MM.1S (cell line): ENCODE measurements at regions not wholly inside any gene's neighbourhood (a gene's known extent, or its start where the extent isn't known, plus 50 kb on each side); places are given as distances from the start of the nearest gene placed in this dataset.

Experiments
- DNase-seq: peaks from one replicate; pipeline ENCODE4 v3.0.0-alpha.2; 2015
- H2AFZ ChIP-seq: fragments of 300-600 bp; sonication (generic); 2 replicates; pipeline ENCODE4 v1.6.0; 2016; ENCODE audit warnings: antibody characterized with exemption, low read length
- H3F3A ChIP-seq: fragments of 300-600 bp; sonication (generic); 2 replicates; pipeline ENCODE4 v1.6.1; 2016; ENCODE audit warnings: mild to moderate bottlenecking, antibody characterized with exemption, low read length, moderate library complexity, mixed read lengths; ENCODE audit not compliant: insufficient read depth
- H3K27ac ChIP-seq: fragments of 300-600 bp; sonication (generic); 2 replicates; pipeline ENCODE4 v1.5.1; 2016; ENCODE audit warnings: mild to moderate bottlenecking, low read length
- H3K27me3 ChIP-seq: fragments of 300-600 bp; sonication (generic); replicated peaks from 2 replicates; pipeline ENCODE4 v1.6.0; 2016; ENCODE audit warnings: low read length; ENCODE audit not compliant: insufficient read depth
- H3K36me3 ChIP-seq: fragments of 300-600 bp; sonication (generic); replicated peaks from 2 replicates; pipeline ENCODE4 v1.6.1; 2016; ENCODE audit warnings: mild to moderate bottlenecking, low read length, mixed read lengths; ENCODE audit not compliant: insufficient read depth
- H3K4me1 ChIP-seq: fragments of 300-600 bp; sonication (generic); 2 replicates; pipeline ENCODE4 v1.6.1; 2016; ENCODE audit warnings: low read length, mixed read lengths
- H3K4me2 ChIP-seq: fragments of 300-600 bp; sonication (generic); 2 replicates; pipeline ENCODE4 v1.6.0; 2016; ENCODE audit warnings: low read depth, low read length
- H3K4me3 ChIP-seq: fragments of 300-600 bp; sonication (generic); 2 replicates; pipeline ENCODE4 v1.5.1; 2016; ENCODE audit warnings: low read length, mixed read lengths
- H3K79me2 ChIP-seq: fragments of 300-600 bp; sonication (generic); 2 replicates; pipeline ENCODE4 v1.6.1; 2016; ENCODE audit warnings: mixed run types, low read length, mixed read lengths
- H3K9ac ChIP-seq: fragments of 300-600 bp; sonication (generic); 2 replicates; pipeline ENCODE4 v1.6.1; 2016; ENCODE audit warnings: low read length, mixed read lengths
- H3K9me2 ChIP-seq: fragments of 300-600 bp; sonication (generic); replicated peaks from 2 replicates; pipeline ENCODE4 v1.6.1; 2016; ENCODE audit warnings: mild to moderate bottlenecking, low read length, mixed read lengths; ENCODE audit not compliant: insufficient read depth
- H3K9me3 ChIP-seq: fragments of 300-600 bp; sonication (generic); replicated peaks from 2 replicates; pipeline ENCODE4 v1.6.1; 2016; ENCODE audit warnings: mild to moderate bottlenecking, low read length, mixed read lengths; ENCODE audit not compliant: insufficient read depth
- H4K20me1 ChIP-seq: fragments of 300-600 bp; sonication (generic); 2 replicates; pipeline ENCODE4 v1.6.1; 2016; ENCODE audit warnings: mild to moderate bottlenecking, low read length, moderate library complexity, mixed read lengths; ENCODE audit not compliant: insufficient read depth
- EZH2 ChIP-seq: fragments of 300-600 bp; sonication (generic); optimal IDR thresholded peaks from 2 replicates; pipeline ENCODE3; 2017; ENCODE audit warnings: low read depth, mild to moderate bottlenecking, antibody characterized with exemption, low read length, mixed read lengths
- EZH2phosphoT487 ChIP-seq: fragments of 300-600 bp; sonication (generic); IDR thresholded peaks from 2 replicates; pipeline ENCODE4 v1.6.1; 2018; ENCODE audit warnings: antibody characterized with exemption, low read length
- TF ChIP-seq, protein P1 (sequence below): fragments of 300-600 bp; sonication (generic); IDR thresholded peaks from 2 replicates; pipeline ENCODE4 v1.5.1; 2016; ENCODE audit warnings: antibody characterized with exemption, low read length, mixed read lengths

DNA sequence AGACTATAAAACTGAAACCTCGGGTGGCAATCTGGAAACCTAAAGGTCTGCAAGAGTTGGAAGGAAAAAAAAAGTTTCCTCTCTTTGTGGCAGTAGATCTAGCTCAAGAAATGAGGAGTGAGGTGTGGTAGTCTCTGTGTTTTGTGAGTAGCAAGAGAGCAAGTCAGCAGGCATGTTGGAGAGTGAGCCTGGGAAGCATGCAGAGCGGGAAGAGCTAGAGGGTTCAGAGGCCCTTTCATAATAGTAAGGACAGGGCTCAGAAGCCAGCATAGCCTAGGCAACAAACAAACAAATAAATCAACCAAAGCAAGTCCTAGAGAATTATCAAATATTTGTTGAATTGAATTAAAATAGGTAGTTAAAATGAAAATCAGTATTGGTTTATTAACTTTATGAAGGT, 189.7 kb upstream of the CBLB start:
- H3K4me2 ChIP-seq = no peak overlapping the region
- no peak overlapping the region for H3K27ac ChIP-seq
- H2AFZ ChIP-seq = no peak overlapping the region

DNA sequence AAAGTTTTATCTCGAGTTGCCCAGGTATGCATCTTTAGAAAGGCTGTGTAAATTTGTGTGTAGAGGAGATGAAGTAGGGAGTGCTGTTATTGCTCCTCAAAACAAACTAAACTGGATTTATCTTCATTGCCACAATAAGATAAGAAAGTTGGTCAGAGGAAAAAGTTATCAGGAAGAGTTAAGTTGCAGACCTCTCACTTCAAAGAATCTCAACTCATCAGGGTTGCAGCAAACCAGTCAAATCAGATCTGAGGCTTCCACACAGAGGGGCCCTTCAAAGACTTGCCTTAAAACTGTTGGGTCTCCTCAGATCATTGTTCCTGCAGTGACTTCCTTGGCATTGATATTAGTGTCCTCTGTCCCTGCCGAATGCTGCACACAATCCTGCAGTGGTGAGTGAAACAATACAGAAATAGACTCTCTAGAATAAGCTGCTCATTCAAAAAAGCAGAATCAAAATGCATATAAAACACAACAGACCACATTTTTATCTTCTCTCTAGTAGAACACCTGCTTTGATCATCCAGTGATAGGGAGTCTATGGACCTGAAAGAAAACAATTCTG, 191.2 kb upstream of the CBLB start:
- H3K36me3 ChIP-seq = no peaks in the 10 kb centered on the region
- no peak overlapping the region for H3K4me3 ChIP-seq
- no peaks in the 10 kb centered on the region for H3K9me2 ChIP-seq
- H3K27me3 ChIP-seq = no peaks in the 10 kb centered on the region
- H3K27ac ChIP-seq = no peak overlapping the region
- no peaks in the 10 kb centered on the region for H3K9me3 ChIP-seq
- H3K9ac ChIP-seq = no peak overlapping the region
- DNase-seq = no peak
- no peaks in the 10 kb centered on the region for H3K79me2 ChIP-seq
- no peak for TF ChIP-seq EZH2
- TF ChIP-seq, protein P1, sequence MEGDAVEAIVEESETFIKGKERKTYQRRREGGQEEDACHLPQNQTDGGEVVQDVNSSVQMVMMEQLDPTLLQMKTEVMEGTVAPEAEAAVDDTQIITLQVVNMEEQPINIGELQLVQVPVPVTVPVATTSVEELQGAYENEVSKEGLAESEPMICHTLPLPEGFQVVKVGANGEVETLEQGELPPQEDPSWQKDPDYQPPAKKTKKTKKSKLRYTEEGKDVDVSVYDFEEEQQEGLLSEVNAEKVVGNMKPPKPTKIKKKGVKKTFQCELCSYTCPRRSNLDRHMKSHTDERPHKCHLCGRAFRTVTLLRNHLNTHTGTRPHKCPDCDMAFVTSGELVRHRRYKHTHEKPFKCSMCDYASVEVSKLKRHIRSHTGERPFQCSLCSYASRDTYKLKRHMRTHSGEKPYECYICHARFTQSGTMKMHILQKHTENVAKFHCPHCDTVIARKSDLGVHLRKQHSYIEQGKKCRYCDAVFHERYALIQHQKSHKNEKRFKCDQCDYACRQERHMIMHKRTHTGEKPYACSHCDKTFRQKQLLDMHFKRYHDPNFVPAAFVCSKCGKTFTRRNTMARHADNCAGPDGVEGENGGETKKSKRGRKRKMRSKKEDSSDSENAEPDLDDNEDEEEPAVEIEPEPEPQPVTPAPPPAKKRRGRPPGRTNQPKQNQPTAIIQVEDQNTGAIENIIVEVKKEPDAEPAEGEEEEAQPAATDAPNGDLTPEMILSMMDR = no peak
- no peak for TF ChIP-seq EZH2phosphoT487
- H2AFZ ChIP-seq = no peak overlapping the region
- H3K4me2 ChIP-seq = no peak overlapping the region
- H3F3A ChIP-seq = no peaks in the 10 kb centered on the region
- no peaks in the 10 kb centered on the region for H4K20me1 ChIP-seq
- no peaks in the 10 kb centered on the region for H3K4me1 ChIP-seq

More for the DNA sequence above, 189.7 kb upstream of the CBLB start:
- Histone ChIP-seq H4K20me1 (no peaks in the 10 kb centered on the region), H3F3A (no peaks in the 10 kb centered on the region), H3K36me3 (no peaks in the 10 kb centered on the region), H3K27me3 (no peaks in the 10 kb centered on the region), H3K9me2 (no peaks in the 10 kb centered on the region), H3K9me3 (no peaks in the 10 kb centered on the region), H3K9ac (no peak overlapping the region), H3K4me3 (no peak overlapping the region), H3K4me1 (no peaks in the 10 kb centered on the region), H3K79me2 (no peaks in the 10 kb centered on the region)
- TF ChIP-seq EZH2 (no peak), EZH2phosphoT487 (no peak)
- TF ChIP-seq, protein P1 = no peak
- DNase-seq = no peak

DNA sequence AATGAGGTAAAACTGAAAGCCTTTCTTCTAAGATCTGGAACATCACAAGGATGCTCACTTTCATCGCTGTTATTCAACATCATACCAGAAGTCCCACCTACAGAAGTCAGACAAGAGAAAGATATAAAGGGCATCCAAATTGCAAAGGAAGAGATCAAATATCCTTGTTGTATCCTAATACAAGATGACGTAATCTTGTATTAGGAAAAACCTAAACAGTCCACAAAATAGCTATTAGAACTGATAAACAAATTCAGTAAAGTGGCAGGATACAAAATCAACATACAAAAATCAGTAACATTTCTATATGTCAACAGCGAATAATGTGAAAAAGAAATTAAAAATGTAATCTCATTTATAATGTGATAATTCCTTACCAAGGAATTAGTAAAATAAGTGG, 195.1 kb upstream of the CBLB start:
- Histone ChIP-seq H2AFZ (no peak overlapping the region), H4K20me1 (no peaks in the 10 kb centered on the region), H3K9ac (no peak overlapping the region), H3K4me1 (0 out of 2 replicates have a peak, but pooled peaks cover 4% of the 10 kb centered on the region), H3K9me2 (no peaks in the 10 kb centered on the region), H3K4me2 (no peak overlapping the region), H3K79me2 (no peaks in the 10 kb centered on the region), H3K9me3 (no peaks in the 10 kb centered on the region), H3K4me3 (no peak overlapping the region), H3K27me3 (no peaks in the 10 kb centered on the region), H3F3A (peaks cover 8% of the 10 kb centered on the region; the same call in 1 of the 2 replicates), H3K36me3 (no peaks in the 10 kb centered on the region), H3K27ac (no peak overlapping the region)
- DNase-seq = no peak
- no peak for TF ChIP-seq EZH2
- TF ChIP-seq, protein P1 = no peak
- TF ChIP-seq EZH2phosphoT487 = no peak
